Natural killer cell (primary cell): ENCODE measurements at regions not wholly inside any gene's neighbourhood (a gene's known extent, or its start where the extent isn't known, plus 50 kb on each side); places are given as distances from the start of the nearest gene placed in this dataset.

ENCODE experiments used
- ATAC-seq, 3 donors: fragments of 150-1000 bp in 2 of 3; fragments of 200-7000 bp in 1 of 3; cut with Tn5 transposase; 1 replicate in 1 of 3; 2 replicates in 2 of 3; pipeline ENCODE4 v1.10.0; 2021; ENCODE audit warnings: mild to moderate bottlenecking in 2 of 3, moderate library complexity in 2 of 3
- DNase-seq, 2 donors: peaks; one replicate each; pipeline versions ENCODE4 v3.0.0 to v3.0.0-alpha.2; 2013 to 2021; ENCODE audit warnings: mixed read lengths in 1 of 2
- H3K27ac ChIP-seq: one replicate; pipeline ENCODE4 v1.5.1; 2013; ENCODE audit warnings: mild to moderate bottlenecking, low read length
- H3K27me3 ChIP-seq: one replicate; pipeline ENCODE4 v1.6.1; 2013; ENCODE audit warnings: low read length; ENCODE audit not compliant: control insufficient read depth, insufficient read depth
- H3K36me3 ChIP-seq: one replicate; pipeline ENCODE4 v1.6.1; 2013; ENCODE audit warnings: low read length; ENCODE audit not compliant: control insufficient read depth, insufficient read depth
- H3K4me1 ChIP-seq: one replicate; pipeline ENCODE4 v1.6.1; 2013; ENCODE audit warnings: low read length; ENCODE audit not compliant: control insufficient read depth, insufficient read depth
- H3K4me3 ChIP-seq: one replicate; pipeline ENCODE4 v1.5.1; 2013; ENCODE audit warnings: low read length
- H3K9me3 ChIP-seq: one replicate; pipeline ENCODE4 v1.6.1; 2013; ENCODE audit warnings: low read length; ENCODE audit not compliant: control insufficient read depth, insufficient read depth
- H3K27ac Mint-ChIP-seq, 2 donors: one replicate each; pipeline ENCODE4 v1.8.0; 2022; ENCODE audit warnings: mild to moderate bottlenecking in 2 of 2, mixed read lengths in 2 of 2, moderate library complexity in 1 of 2
- H3K27me3 Mint-ChIP-seq, 2 donors: one replicate each; pipeline ENCODE4 v1.8.0; 2022; ENCODE audit warnings: low read depth in 2 of 2, mixed read lengths in 2 of 2
- H3K36me3 Mint-ChIP-seq: one replicate; pipeline ENCODE4 v1.8.0; 2022; ENCODE audit warnings: mixed read lengths
- H3K4me1 Mint-ChIP-seq, 2 donors: one replicate each; pipeline ENCODE4 v1.8.0; 2022; ENCODE audit warnings: mixed read lengths in 2 of 2
- H3K4me3 Mint-ChIP-seq: one replicate; pipeline ENCODE4 v1.8.0; 2022; ENCODE audit warnings: mild to moderate bottlenecking, moderate library complexity, mixed read lengths
- H3K9me3 Mint-ChIP-seq, 2 donors: one replicate each; pipeline ENCODE4 v1.8.0; 2022; ENCODE audit warnings: mixed read lengths in 2 of 2
- CTCF ChIP-seq: fragments of 200-600 bp; IDR thresholded peaks from one replicate; pipeline ENCODE4 v1.8.0; 2022; ENCODE audit warnings: antibody characterized with exemption
- WGBS: methylation state at CpG from one replicate; pipeline ENCODE4 v1.1.7; 2013; ENCODE audit warnings: missing lambda C conversion rate; ENCODE audit not compliant: insufficient coverage; 5-methylcytosine and 5-hydroxymethylcytosine counted together
- intact Hi-C: fragments of 100-400 bp; cut with micrococcal nuclease; formaldehyde crosslinking; loops from one replicate; pipeline ENCODE4 v1.14.2; 2022

GRCh38 chr11:19656140-19656541 lies 56.5 kb upstream of the NAV2 start:
- intact Hi-C loops: no loop called here
- Mint-ChIP-seq H3K36me3 (no peaks in the 10 kb centered on the region), H3K4me1 (peaks cover 0 to 5% of the 10 kb centered on the region in 2 donors), H3K27ac (no peak overlapping the region), H3K27me3 (peaks cover 0 to 8% of the 10 kb centered on the region in 2 donors), H3K9me3 (no peaks in the 10 kb centered on the region), H3K4me3 (no peak overlapping the region)
- Histone ChIP-seq H3K9me3 (no peaks in the 10 kb centered on the region), H3K36me3 (no peaks in the 10 kb centered on the region), H3K27me3 (no peaks in the 10 kb centered on the region), H3K4me1 (peaks cover 6% of the 10 kb centered on the region), H3K4me3 (no peak overlapping the region), H3K27ac (no peak overlapping the region)
- 91% methylated on average over 4 of the region's 4 CpGs for WGBS
- no peak for TF ChIP-seq CTCF
- ATAC-seq: no peak
- no peak for DNase-seq

- H3K36me3 Mint-ChIP-seq: no peaks in the 10 kb centered on the region
- no peak for DNase-seq
- H3K27ac ChIP-seq: no peak overlapping the region
- intact Hi-C loops: no loop called here
- no peaks in the 10 kb centered on the region for H3K27me3 ChIP-seq
- no peaks in the 10 kb centered on the region for H3K36me3 ChIP-seq
- 93% methylated on average over 5 of the region's 6 CpGs for WGBS
- no peaks in the 10 kb centered on the region for H3K9me3 Mint-ChIP-seq
- H3K4me3 Mint-ChIP-seq: no peak overlapping the region
- no peaks in the 10 kb centered on the region for H3K4me1 Mint-ChIP-seq
- no peaks in the 10 kb centered on the region for H3K9me3 ChIP-seq
- TF ChIP-seq CTCF: no peak
- H3K27me3 Mint-ChIP-seq: peaks cover 8 to 12% of the 10 kb centered on the region in 2 donors
- H3K4me3 ChIP-seq: no peak overlapping the region
- no peak for ATAC-seq
- H3K27ac Mint-ChIP-seq: no peak overlapping the region
- H3K4me1 ChIP-seq: no peaks in the 10 kb centered on the region
Observed at GRCh38 chr11:19652623-19653375, 59.8 kb upstream of the NAV2 start.

- Histone ChIP-seq H3K27ac (no peak overlapping the region), H3K9me3 (no peaks in the 10 kb centered on the region), H3K27me3 (no peaks in the 10 kb centered on the region), H3K36me3 (no peaks in the 10 kb centered on the region), H3K4me3 (no peak overlapping the region), H3K4me1 (peaks cover 4% of the 10 kb centered on the region)
- Mint-ChIP-seq H3K9me3 (no peaks in the 10 kb centered on the region), H3K27me3 (peaks cover 5 to 12% of the 10 kb centered on the region in 2 donors), H3K36me3 (no peaks in the 10 kb centered on the region), H3K4me1 (no peaks in the 10 kb centered on the region), H3K4me3 (no peak overlapping the region), H3K27ac (no peak overlapping the region)
- intact Hi-C loops: no loop called here
- no peak for ATAC-seq
- DNase-seq: no peak
- TF ChIP-seq CTCF: no peak
- WGBS: 90% methylated on average over 2 of the region's 2 CpGs
Observed at GRCh38 chr11:19651653-19652052, 61.0 kb upstream of the NAV2 start.

GRCh38 chr11:19651028-19651427 lies 61.6 kb upstream of the NAV2 start:
- 84% methylated on average over 2 of the region's 2 CpGs for WGBS
- Histone ChIP-seq H3K4me1 (peaks cover 7% of the 10 kb centered on the region), H3K4me3 (no peak overlapping the region), H3K36me3 (no peaks in the 10 kb centered on the region), H3K9me3 (no peaks in the 10 kb centered on the region), H3K27ac (no peak overlapping the region), H3K27me3 (no peaks in the 10 kb centered on the region)
- TF ChIP-seq CTCF: no peak
- H3K4me1 Mint-ChIP-seq: no peaks in the 10 kb centered on the region
- no peak overlapping the region for H3K4me3 Mint-ChIP-seq
- no peak for ATAC-seq
- H3K36me3 Mint-ChIP-seq: no peaks in the 10 kb centered on the region
- no peaks in the 10 kb centered on the region for H3K9me3 Mint-ChIP-seq
- peaks cover 2 to 12% of the 10 kb centered on the region in 2 donors for H3K27me3 Mint-ChIP-seq
- H3K27ac Mint-ChIP-seq: no peak overlapping the region
- DNase-seq: no peak
- intact Hi-C loops: no loop called here
